ENCODE measurements at regions not wholly inside any gene's neighbourhood (a gene's known extent, or its start where the extent isn't known, plus 50 kb on each side); places are given as distances from the start of the nearest gene placed in this dataset.

- TF ChIP-seq CHD7 (IDR thresholded peaks at IDR 0.05; ENCODE audit: insufficient replicate concordance, low read length) (no peak), EP300 (IDR thresholded peaks at IDR 0.05; ENCODE audit: borderline replicate concordance in 1 of 2, low read depth in 2 of 2, low read length in 2 of 2) (no peak), E2F6 (IDR thresholded peaks at IDR 0.05) (no peak), CBX8 (IDR thresholded peaks at IDR 0.05; ENCODE audit: borderline replicate concordance, low read depth, low read length) (no peak), KDM4A (IDR thresholded peaks at IDR 0.05; ENCODE audit: low read depth, low read length, severe bottlenecking) (no peak)
These were observed 182.1 kb downstream of the TLE1 start (continued) for GRCh38 chr9:81506941-81507864.
